GM21619 (cell line): ENCODE measurements at regions not wholly inside any gene's neighbourhood (a gene's known extent, or its start where the extent isn't known, plus 50 kb on each side); places are given as distances from the start of the nearest gene placed in this dataset.
A peak's percentile ranks its signal among the peaks of the same experiment; 100 is the strongest.
"Not testable (repeated sequence)": the region's sequence is repeated elsewhere in the genome, so short reads cannot be mapped to it uniquely, and the experiment has no call there.

Source experiments
- ATAC-seq: cut with Tn5 transposase; IDR thresholded peaks from one replicate; pipeline ENCODE4 v1.9.1; 2021; ENCODE audit not compliant: unreplicated experiment

DNA sequence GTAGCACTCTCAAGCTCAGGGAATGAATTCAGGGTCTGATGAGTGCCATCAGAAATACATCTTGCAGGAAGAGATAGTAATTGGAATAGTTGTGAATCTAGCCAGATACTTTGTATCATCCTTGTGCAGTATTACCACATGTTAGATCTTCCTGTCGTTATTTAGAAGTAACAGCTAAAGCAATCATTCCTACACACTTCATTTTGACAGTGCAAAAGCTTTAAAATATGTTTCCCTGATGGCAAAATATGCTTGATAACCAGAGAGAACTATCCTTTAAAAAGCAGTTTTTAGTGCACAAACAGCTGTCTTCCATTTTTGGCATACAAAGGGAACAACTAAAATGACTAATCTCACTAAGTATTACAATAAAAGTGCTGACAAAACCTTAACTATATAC, 149.5 kb upstream of the SLC38A2 start:
- no peak for ATAC-seq

DNA sequence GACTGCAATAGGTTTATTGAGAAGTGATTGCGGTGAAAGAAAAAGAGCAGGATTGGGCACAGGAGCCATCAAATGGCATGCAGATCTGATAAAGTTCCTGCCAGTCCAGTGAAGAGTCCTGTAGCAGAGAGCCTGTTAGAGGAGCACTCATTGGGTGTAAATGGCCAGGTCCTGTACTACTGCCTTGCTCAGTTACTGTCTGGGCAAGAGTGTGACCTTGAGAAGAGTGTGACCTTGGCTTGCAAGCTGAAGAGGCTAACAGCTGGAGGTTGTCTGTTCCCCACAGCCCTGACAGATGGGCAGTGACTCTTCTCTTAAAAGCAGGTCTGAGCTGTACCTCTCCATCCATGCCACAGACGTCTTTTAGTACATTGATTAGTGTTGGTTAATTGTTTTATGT, 148.6 kb upstream of the SLC38A2 start:
- no peak for ATAC-seq

DNA sequence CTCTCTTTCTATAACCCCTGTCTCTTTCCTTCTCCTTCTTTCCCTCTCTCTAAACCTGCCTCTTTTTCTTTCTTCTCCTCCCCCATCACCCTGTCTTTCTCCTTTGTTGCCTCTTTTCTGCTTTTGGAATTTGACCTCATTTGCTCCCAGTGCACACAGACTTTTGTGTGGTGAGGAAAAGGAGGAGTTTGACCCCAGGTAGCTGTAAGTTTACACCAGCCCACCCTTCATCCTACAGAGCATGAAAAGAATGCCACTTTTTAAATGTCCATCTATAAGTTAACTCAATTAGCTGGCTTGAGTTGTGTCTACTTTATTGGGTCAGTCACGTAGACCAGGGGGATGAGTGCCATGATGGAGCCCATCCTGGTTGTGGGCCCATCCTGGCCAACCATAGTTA, 146.8 kb upstream of the SLC38A2 start:
- ATAC-seq, result no peak

DNA sequence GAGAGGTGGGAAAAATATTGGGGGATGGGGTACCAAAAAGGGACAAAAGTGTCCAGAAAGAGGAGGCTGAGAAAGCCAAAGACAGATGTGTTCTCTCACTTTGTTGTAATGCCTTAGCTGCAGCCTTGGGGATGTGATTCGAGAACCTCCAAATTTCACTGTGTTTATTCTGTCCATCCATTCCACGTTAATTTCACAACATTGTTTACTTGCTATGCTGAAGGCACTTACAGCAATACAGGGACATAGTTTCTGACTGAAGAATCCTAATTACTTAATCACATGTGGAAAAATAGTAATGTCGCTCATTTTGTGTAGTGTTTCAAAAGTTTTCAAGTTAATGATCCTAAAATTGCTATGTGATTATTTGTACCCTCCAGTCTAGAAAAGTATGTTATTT, 146.2 kb upstream of the SLC38A2 start:
- no peak for ATAC-seq

DNA sequence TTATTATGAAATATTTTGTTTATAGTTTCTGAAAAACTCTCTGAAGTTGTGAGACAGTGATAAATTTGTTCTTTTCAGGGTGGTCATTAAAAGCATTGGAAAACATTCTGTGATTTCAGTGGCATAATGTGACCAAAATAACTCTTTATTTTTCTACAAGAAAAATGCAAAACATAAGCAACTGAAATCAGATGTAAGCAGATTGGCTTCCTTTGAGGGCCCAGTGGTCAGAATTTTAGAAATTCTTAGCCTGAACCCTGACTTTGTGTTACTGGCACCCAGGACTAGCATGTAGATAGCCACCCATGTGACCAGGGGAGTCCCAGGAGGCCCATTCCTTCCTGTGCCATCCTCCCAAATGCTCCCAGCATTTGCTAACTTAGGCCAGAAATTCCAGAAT, 145.6 kb upstream of the SLC38A2 start:
- no peak for ATAC-seq

DNA sequence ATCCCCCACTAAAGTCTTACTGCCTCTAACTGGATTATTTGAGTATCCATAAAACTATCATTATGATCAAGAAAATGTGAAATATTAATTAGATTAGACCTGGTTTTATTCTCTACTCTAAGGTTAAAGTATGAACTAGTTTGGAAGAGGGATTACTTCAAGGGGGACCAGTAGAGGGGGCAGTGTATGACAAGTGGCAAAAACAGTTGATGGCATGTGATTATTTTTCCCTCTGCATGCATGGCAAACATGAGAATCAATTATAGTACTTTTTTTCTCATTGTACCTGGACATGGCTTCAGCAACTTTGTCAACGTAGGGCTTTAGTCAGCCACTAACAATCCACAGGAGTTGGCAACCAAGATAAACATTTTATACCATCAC, 145.0 kb upstream of the SLC38A2 start:
- ATAC-seq, result peak; percentile 15

DNA sequence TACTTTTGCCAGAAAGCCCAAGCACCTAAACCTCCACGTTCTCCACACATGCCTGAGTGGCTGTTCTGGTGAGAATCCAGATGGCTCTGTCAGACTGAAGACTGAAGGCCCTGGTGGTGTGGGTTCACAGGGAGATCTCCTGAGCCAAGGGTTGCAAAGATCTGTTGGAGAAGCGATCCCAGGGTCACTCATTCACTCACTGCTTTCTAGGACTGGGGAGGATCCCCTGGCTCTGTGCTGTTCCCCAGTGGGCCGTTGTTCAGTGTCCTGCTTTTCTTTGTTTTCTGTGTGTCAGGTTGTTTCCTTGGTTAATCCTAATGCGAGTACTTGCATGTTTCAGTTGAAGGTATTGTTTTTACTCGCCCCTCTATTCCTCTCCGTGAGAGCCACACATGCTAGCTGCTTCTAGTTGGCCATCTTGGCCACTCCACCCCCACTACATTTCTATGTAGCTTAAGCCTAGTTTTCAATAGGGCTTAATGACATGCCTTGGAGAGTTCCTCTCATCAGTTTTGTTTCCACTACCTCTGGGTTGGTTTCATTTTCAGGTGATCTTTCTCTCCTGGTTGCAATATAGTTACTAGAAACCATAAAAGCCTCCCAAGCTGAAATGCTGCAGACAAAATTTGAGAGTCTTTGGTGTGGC, 144.5 kb upstream of the SLC38A2 start:
- peak; percentile 98 for ATAC-seq

DNA sequence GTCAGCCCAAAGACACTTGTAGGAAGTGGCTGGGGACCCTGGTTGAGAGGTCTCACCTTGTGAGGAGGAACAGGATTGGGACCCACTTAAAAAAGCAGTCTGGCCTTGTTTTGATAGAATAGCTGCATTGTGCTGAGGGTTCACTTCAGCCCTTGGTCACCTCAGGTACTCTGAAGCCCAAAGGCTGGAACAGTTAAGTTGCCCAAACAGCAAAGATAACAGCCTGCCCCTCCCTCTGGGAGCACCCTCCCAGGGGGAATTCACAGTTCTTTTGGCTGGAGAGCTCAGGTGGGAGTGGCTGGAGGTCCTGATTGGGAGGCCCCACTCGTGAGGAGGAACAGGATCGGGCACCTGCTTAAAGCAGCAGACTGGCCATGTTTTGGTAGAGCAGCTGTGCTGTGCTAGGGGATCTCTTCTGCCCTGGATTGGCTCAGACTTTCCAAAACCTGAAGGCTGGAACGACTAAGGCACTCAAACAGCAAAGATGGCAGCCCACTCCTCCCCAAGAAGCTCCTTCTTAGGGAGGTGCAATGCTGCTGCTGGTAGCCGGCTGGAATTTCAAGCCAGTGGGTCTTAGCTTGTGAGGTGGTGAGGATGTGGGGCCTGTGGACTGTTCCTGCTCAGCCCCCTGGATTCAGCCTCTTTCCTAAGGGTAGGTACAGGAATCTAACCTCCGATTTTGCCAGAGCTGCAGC, 143.8 kb upstream of the SLC38A2 start:
- ATAC-seq, result no peak

DNA sequence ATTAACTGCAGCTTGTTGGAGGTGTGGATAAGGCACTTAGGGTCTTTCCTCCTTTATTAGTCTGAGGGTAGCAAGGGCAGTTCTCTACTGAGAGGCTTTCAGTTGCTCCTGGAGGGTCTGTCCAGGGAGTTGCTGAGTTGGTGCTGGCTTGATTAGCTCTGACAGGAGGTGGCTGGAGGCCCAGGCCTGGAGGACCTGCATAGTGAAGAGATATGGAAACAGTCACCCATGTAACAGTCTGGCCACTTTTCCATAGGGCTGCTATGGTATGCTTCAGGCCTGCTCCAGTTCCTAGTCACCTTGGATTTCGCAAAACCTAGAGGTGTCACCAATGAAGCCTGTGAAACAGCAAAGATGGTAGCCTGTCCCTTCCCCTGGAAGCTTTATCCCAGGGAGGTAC, 143.3 kb upstream of the SLC38A2 start:
- ATAC-seq, result no peak

DNA sequence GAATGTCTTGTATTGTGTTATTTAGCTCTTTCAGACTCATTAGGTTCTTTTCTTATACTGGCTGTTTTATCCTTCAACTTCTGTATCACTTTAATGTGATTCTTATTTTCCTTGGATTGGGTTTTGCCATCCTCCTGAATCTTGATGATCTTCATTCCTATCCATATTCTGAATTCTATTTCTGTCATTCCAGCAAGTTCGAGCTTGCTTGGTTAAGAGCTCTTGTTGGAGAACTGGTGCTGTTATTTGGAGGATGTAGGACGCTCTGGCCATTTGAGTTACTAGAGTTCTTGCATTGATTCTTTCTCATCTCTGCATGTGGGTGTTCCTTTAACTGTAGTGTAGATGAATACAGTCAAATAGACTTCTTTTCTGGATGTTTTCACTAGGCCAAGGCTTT, 142.3 kb upstream of the SLC38A2 start:
- ATAC-seq, result no peak

DNA sequence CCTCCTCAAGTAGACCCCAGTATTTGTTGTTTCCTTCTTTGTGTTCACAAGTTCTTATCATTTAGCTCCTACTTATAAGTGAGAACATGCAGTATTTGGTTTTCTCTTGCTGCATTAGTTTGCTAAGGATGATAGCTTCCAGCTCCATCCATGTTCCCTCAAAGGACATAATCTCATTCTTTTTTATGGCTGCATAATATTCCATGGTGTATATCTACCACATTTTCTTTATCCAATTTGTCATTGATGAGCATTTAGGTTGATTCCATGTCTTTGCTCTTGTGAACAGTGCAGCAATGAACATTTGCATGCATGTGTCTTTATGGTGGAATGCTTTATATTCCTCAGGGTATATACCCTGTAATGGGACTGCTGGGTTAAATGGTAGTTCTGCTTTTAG, 137.7 kb upstream of the SLC38A2 start:
- ATAC-seq, result not testable (repeated sequence)

DNA sequence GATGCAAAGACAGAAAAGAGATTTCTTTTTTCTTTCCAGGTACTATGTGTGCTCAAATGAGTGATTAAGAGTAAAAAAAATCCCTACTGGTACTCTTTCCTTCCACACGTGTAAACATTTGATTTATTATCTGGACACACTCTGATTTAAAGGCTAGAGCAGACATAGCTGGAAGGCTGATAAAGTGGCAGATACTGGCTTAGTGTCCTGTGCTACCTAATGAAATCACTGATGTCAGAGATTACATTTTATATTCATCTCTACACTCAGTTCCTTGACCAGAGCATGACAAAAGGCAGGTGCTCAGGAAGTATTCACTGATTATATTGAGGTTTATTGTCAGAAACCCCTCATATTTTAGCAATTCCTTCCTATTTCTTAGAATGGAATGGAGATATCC, 136.6 kb upstream of the SLC38A2 start:
- ATAC-seq, result no peak

DNA sequence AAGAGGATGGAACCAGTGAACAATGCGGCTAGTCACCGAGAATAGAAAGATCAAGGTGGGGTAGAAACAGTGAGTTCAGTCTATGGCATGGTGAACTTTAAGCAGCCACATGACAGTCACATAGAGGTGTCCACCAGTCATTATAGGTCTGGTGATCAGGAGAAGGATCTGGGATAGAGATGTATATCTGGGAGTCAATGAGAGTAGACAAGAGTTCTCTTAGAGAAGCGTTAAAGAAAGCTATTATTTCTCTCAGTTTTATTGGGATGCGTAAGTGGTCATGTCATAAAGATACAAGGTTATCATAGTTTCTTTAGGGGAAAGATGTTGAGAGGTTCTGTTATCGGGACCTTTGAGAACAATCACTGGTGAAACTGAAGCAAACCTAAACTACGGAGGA, 136.1 kb upstream of the SLC38A2 start:
- ATAC-seq, result no peak

DNA sequence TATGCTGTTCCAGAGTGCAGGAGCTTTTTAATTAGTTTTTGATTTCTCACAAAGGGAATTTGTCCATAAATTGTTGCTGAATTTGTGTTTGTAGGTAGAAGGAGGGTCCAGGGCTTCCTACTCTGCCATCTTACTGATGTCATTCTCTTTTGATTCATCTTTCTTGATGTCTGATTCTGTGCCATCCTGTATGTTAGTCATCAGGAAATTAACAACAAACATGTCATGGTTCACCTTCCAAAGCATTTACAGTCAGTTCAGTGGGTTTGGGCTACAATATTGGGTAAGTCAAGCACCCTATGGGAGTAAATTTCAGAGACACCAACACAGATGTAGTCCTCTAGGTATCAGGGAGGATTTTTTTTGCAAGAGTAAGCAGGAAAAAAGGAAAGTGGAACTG, 135.2 kb upstream of the SLC38A2 start:
- no peak for ATAC-seq

DNA sequence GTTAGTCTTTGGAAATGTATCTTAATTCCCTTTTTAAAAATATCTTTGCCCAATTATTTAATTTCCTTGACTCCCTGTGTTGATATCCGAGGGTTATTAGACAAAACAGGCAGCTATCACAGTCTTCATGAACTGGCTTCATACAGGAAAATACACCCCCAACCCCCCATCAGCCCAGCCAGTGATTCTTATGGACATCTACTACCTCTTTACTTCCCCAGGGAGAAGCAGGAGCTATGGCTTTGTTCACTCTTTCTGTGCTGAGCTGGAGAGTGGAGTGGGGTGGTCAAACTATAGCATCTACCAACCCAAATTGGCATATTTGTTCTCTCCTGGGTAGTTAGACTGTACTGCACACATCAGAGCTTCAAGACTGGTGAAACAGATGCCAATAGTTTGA, 134.4 kb upstream of the SLC38A2 start:
- ATAC-seq, result no peak

DNA sequence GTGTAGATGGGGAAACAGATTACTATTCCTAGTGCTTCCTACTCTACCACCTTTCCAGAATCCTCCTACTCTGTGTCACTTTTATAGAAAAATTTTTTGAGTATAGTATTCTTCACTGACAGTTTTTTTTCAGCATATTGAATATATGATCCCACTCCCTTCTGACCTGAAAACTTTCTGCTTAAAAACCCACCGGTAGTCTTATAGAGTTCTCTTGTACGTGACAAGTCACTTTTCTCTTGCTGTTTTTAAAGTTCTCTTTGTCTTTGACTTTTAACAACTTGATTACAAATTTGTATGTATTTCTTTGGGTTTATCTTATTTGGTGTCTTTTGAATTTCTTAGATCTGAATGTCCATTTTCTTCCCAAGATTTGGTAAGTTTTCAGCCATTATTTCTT, 133.6 kb upstream of the SLC38A2 start:
- ATAC-seq, result no peak

DNA sequence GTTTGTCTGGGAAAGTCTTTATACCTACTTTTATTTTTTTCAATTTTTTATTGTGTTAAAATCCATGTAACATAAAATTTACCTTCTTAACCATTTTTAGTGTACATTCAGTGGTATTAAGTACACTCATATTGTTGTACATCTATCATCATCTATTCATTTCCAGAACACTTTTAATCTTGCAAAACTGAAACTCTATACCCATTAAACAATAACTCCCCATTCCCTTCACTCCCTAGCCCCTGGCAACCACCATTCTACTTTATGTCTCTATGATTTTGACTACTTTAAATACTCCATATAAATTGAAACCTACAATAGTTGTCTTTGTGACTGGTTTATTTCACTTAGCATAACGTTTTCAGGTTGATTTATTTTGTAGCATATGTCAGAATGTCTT, 131.9 kb upstream of the SLC38A2 start:
- ATAC-seq, result no peak

DNA sequence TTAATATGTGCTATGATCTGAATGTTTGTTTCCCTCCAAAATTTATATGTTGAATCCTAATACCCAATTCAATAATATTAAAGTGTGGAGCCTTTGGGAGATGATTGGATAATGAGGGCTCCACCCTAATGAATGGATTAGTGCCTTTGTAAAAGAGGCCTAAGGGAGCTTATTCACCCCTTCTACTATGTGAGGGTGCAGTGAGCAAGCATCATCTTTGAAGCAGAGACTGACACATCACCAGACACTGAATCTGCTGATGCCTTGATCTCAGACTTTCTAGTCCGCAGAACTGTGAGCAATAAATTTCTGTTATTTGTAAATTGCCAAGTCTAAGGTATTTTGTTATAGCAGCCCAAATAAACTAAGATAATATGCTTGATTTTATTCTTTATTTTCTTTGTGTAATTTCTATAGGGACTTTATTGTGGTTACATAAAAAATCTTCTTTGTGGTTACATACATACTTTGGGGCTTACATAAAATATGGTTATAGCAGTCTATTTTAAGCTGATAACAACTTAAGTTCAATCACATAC, 131.1 kb upstream of the SLC38A2 start:
- ATAC-seq, result no peak

DNA sequence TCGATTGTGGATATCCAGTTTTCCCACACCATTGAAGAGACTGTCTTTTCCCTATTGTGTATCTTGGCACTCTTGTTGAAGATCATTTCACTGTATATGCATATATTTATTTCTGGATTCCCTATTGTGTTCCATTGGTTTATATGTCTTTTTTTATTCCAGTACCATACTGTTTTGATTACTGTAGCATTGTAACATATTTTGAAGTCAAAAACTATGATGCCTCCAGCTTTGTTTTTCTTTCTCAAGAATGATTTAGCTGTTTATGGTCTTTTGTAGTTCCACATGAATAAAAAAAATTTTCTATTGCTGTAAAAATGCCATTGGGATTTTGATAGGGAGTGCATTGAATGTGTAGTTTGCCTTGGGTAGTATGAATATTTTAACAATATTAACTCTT, 128.1 kb upstream of the SLC38A2 start:
- no peak for ATAC-seq

DNA sequence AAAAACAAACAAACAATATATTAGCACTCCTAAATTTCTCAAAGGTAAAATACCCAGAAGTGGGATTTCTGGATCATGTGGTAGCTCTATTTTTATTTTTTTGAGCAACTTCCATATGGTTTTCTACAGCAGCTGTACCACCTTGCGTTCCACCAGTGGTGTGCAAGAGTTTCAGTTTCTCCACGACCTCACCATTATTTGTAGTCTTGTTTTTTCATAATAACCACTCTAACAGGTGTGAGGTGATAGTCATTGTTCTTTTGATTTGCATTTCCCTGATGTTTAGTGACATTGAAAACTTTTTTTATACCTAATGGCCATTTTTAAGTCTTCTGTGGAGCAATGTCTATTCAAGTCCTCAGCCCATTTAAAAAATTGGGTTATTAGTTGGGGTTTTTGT, 127.3 kb upstream of the SLC38A2 start:
- peak; percentile 87 for ATAC-seq

DNA sequence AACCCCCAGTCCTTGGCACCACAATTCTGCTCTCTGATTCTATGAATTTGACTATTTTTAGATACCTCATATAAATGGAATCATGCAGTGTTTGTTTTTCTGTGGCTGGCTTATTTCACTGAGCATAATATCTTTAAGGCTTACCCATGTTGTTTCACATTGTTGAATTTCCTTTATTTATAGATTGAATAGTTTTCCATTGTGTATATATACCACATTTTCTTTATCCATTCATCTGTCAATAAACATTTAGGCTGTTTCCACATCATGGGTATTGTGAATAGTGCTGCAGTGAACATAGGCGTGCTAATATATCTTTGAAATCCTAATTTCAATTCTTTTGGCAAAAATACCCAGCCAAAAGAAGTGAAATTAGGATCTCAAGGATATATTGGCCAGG, 126.7 kb upstream of the SLC38A2 start:
- ATAC-seq, result no peak

DNA sequence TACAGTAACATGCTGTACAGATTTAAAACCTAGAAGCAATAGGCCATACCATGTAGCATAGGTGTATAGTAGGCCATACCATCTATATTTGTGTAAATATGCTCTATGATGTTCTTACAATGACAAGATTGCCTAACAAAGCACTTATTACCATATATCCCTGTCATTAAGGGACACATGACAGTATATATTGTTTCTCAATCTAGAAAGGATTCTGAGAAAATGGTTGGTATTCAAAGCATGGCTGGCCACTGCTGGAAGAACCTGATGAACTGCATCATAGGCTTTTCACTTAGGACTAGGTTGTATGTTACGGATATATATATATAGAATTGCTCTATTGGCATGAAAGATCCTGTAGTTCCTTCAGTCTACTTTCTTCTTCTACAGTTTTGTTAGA, 125.2 kb upstream of the SLC38A2 start:
- ATAC-seq, result no peak

DNA sequence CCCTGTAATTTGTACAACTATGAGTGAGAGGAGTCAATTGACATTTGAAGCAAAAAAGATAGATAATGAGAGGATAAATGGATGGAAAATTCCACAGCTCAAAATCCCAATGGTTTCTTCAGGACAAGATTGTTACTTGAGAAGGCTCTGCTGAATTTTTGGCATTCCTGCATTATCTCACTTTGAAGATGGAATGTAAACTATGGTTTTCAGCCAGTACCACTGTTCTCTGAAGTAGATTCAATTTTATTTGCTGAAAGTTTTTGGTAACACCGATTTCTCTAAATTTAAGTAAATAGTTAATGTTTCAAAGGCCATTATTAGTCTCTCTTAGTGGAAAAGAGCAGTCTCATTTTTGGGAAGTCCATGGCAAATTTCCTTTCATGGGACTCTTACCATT, 121.9 kb upstream of the SLC38A2 start:
- ATAC-seq, result no peak
